ENCODE measurements at regions not wholly inside any gene's neighbourhood (a gene's known extent, or its start where the extent isn't known, plus 50 kb on each side); places are given as distances from the start of the nearest gene placed in this dataset.
"Not testable (repeated sequence)": the region's sequence is repeated elsewhere in the genome, so short reads cannot be mapped to it uniquely, and the experiment has no call there.

- no peaks in the 10 kb centered on the region for H3K27me3 Mint-ChIP-seq (ENCODE audit: unreplicated experiment)
- H3K4me1 Mint-ChIP-seq (ENCODE audit: unreplicated experiment), result no peaks in the 10 kb centered on the region
- no peaks in the 10 kb centered on the region for H3K9me3 Mint-ChIP-seq (ENCODE audit: unreplicated experiment)
- DNase-seq (ENCODE audit: extremely low spot score, unreplicated experiment), result no peak
- TF ChIP-seq CTCF (IDR thresholded peaks at IDR 0.05), result no peak
- no peaks in the 10 kb centered on the region for H3K36me3 Mint-ChIP-seq (ENCODE audit: unreplicated experiment)
- H3K4me3 Mint-ChIP-seq (ENCODE audit: unreplicated experiment), result no peak overlapping the region
- no peak overlapping the region for H3K27ac Mint-ChIP-seq (ENCODE audit: unreplicated experiment)
Observed at GRCh38 chr1:166600574-166600973, 238.7 kb upstream of the POGK start.

- Mint-ChIP-seq H3K4me3 (ENCODE audit: unreplicated experiment) (no peak overlapping the region), H3K36me3 (ENCODE audit: unreplicated experiment) (no peaks in the 10 kb centered on the region), H3K4me1 (ENCODE audit: unreplicated experiment) (no peaks in the 10 kb centered on the region), H3K27me3 (ENCODE audit: unreplicated experiment) (no peaks in the 10 kb centered on the region), H3K27ac (ENCODE audit: unreplicated experiment) (no peak overlapping the region), H3K9me3 (ENCODE audit: unreplicated experiment) (no peaks in the 10 kb centered on the region)
- DNase-seq (ENCODE audit: extremely low spot score, unreplicated experiment), result no peak
- TF ChIP-seq CTCF (IDR thresholded peaks at IDR 0.05), result no peak
Observed at GRCh38 chr1:166601650-166602278, 237.5 kb upstream of the POGK start.

GRCh38 chr1:166602801-166603200 lies 236.5 kb upstream of the POGK start:
- not testable (repeated sequence) for H3K4me3 Mint-ChIP-seq (ENCODE audit: unreplicated experiment); H3K9me3 Mint-ChIP-seq (ENCODE audit: unreplicated experiment); H3K36me3 Mint-ChIP-seq (ENCODE audit: unreplicated experiment); H3K4me1 Mint-ChIP-seq (ENCODE audit: unreplicated experiment); DNase-seq (ENCODE audit: extremely low spot score, unreplicated experiment); H3K27ac Mint-ChIP-seq (ENCODE audit: unreplicated experiment); H3K27me3 Mint-ChIP-seq (ENCODE audit: unreplicated experiment)

GRCh38 chr1:166603296-166603695 lies 236.0 kb upstream of the POGK start:
- H3K9me3 Mint-ChIP-seq (ENCODE audit: unreplicated experiment), result no peaks in the 10 kb centered on the region
- H3K36me3 Mint-ChIP-seq (ENCODE audit: unreplicated experiment), result no peaks in the 10 kb centered on the region
- DNase-seq (ENCODE audit: extremely low spot score, unreplicated experiment), result no peak
- H3K4me1 Mint-ChIP-seq (ENCODE audit: unreplicated experiment), result no peaks in the 10 kb centered on the region
- no peak overlapping the region for H3K4me3 Mint-ChIP-seq (ENCODE audit: unreplicated experiment)
- H3K27ac Mint-ChIP-seq (ENCODE audit: unreplicated experiment), result no peak overlapping the region
- TF ChIP-seq CTCF (IDR thresholded peaks at IDR 0.05), result no peak
- no peaks in the 10 kb centered on the region for H3K27me3 Mint-ChIP-seq (ENCODE audit: unreplicated experiment)

- no peaks in the 10 kb centered on the region for H3K36me3 Mint-ChIP-seq (ENCODE audit: unreplicated experiment)
- DNase-seq (ENCODE audit: extremely low spot score, unreplicated experiment), result no peak
- TF ChIP-seq CTCF (IDR thresholded peaks at IDR 0.05), result no peak
- no peaks in the 10 kb centered on the region for H3K9me3 Mint-ChIP-seq (ENCODE audit: unreplicated experiment)
- H3K4me1 Mint-ChIP-seq (ENCODE audit: unreplicated experiment), result no peaks in the 10 kb centered on the region
- no peaks in the 10 kb centered on the region for H3K27me3 Mint-ChIP-seq (ENCODE audit: unreplicated experiment)
- H3K27ac Mint-ChIP-seq (ENCODE audit: unreplicated experiment), result no peak overlapping the region
- no peak overlapping the region for H3K4me3 Mint-ChIP-seq (ENCODE audit: unreplicated experiment)
Observed at GRCh38 chr1:166605137-166605536, 234.1 kb upstream of the POGK start.

GRCh38 chr1:166612886-166613285 lies 226.4 kb upstream of the POGK start:
- Mint-ChIP-seq H3K27me3 (ENCODE audit: unreplicated experiment) (no peaks in the 10 kb centered on the region), H3K27ac (ENCODE audit: unreplicated experiment) (no peak overlapping the region), H3K9me3 (ENCODE audit: unreplicated experiment) (no peaks in the 10 kb centered on the region), H3K36me3 (ENCODE audit: unreplicated experiment) (no peaks in the 10 kb centered on the region), H3K4me1 (ENCODE audit: unreplicated experiment) (no peaks in the 10 kb centered on the region), H3K4me3 (ENCODE audit: unreplicated experiment) (no peak overlapping the region)
- no peak for TF ChIP-seq CTCF (IDR thresholded peaks at IDR 0.05)
- DNase-seq (ENCODE audit: extremely low spot score, unreplicated experiment), result no peak
